GM12891 (cell line): ENCODE measurements at regions not wholly inside any gene's neighbourhood (a gene's known extent, or its start where the extent isn't known, plus 50 kb on each side); places are given as distances from the start of the nearest gene placed in this dataset.

Experiments
- POLR2A ChIP-seq: IDR thresholded peaks from 2 replicates; pipeline ENCODE4 v1.6.1; 2011; ENCODE audit warnings: low read depth, low read length, control low read depth
- POLR2AphosphoS5 ChIP-seq: IDR thresholded peaks from 2 replicates; pipeline ENCODE4 v1.6.1; 2011; ENCODE audit warnings: low read depth, low read length, control low read depth
- POU2F2 ChIP-seq: IDR thresholded peaks from 2 replicates; pipeline ENCODE4 v1.6.1; 2011; ENCODE audit warnings: low read depth, mild to moderate bottlenecking, control low read depth, low read length, moderate library complexity
- SPI1 ChIP-seq: IDR thresholded peaks from 2 replicates; pipeline ENCODE4 v1.6.1; 2011; ENCODE audit warnings: low read depth, low read length, control low read depth
- TAF1 ChIP-seq: IDR thresholded peaks from 2 replicates; pipeline ENCODE4 v1.6.1; 2011; ENCODE audit warnings: low read depth, low read length, control low read depth

GRCh38 chr6:139982652-139983295 lies 608.3 kb upstream of the CITED2 start:
- TF ChIP-seq POLR2A (no peak), TAF1 (no peak), POLR2AphosphoS5 (no peak), SPI1 (no peak), POU2F2 (no peak)
